ENCODE measurements at regions not wholly inside any gene's neighbourhood (a gene's known extent, or its start where the extent isn't known, plus 50 kb on each side); places are given as distances from the start of the nearest gene placed in this dataset.

GRCh38 chr1:183720028-183720427 is 66.9 kb upstream of the APOBEC4 start:
- TF ChIP-seq CTCF (IDR thresholded peaks at IDR 0.05; ENCODE audit: unreplicated experiment): no peak
- H3K4me1 Mint-ChIP-seq (ENCODE audit: low read depth, unreplicated experiment): peaks cover 13% of the 10 kb centered on the region
- no peaks in the 10 kb centered on the region for H3K27me3 Mint-ChIP-seq (ENCODE audit: unreplicated experiment)
- CTCF ChIA-PET: interaction anchor here (0.9 to 1.1 kb wide), 2 partner anchors 170 to 523 kb away, joined by 3 read pairs; no protein-coding TSS in a partner anchor
- no peak overlapping the region for H3K4me3 Mint-ChIP-seq (ENCODE audit: low read depth, unreplicated experiment)
- no TSS peak for BruUV-seq (replicated peaks)
- H3K36me3 Mint-ChIP-seq (ENCODE audit: insufficient read depth, unreplicated experiment): no peaks in the 10 kb centered on the region
- intact Hi-C loops (cut with micrococcal nuclease; ENCODE audit: unreplicated experiment): no loop called here
- no peaks in the 10 kb centered on the region for H3K9me3 Mint-ChIP-seq (ENCODE audit: low read depth, unreplicated experiment)
- no peak overlapping the region for H3K27ac Mint-ChIP-seq (ENCODE audit: unreplicated experiment)
- no peak for DNase-seq

GRCh38 chr1:183719289-183719688 is 66.2 kb upstream of the APOBEC4 start:
- H3K4me1 Mint-ChIP-seq (ENCODE audit: low read depth, unreplicated experiment): peaks cover 13% of the 10 kb centered on the region
- BruUV-seq (replicated peaks): no TSS peak
- H3K9me3 Mint-ChIP-seq (ENCODE audit: low read depth, unreplicated experiment): no peaks in the 10 kb centered on the region
- no peak for DNase-seq
- no peak for TF ChIP-seq CTCF (IDR thresholded peaks at IDR 0.05; ENCODE audit: unreplicated experiment)
- H3K36me3 Mint-ChIP-seq (ENCODE audit: insufficient read depth, unreplicated experiment): no peaks in the 10 kb centered on the region
- intact Hi-C loops (cut with micrococcal nuclease; ENCODE audit: unreplicated experiment): no loop called here
- CTCF ChIA-PET: interaction anchor here (0.6 to 1.1 kb wide), 2 partner anchors 99 to 171 kb away, joined by 3 read pairs; no protein-coding TSS in a partner anchor
- H3K27ac Mint-ChIP-seq (ENCODE audit: unreplicated experiment): no peak overlapping the region
- no peaks in the 10 kb centered on the region for H3K27me3 Mint-ChIP-seq (ENCODE audit: unreplicated experiment)
- no peak overlapping the region for H3K4me3 Mint-ChIP-seq (ENCODE audit: low read depth, unreplicated experiment)

- CTCF ChIA-PET: interaction anchor here (1.0 to 1.2 kb wide), 2 partner anchors 16 to 302 kb away, joined by 4 to 10 read pairs; no protein-coding TSS in a partner anchor
- peaks cover 13% of the 10 kb centered on the region for H3K4me1 Mint-ChIP-seq (ENCODE audit: low read depth, unreplicated experiment)
- DNase-seq: no peak
- no peaks in the 10 kb centered on the region for H3K27me3 Mint-ChIP-seq (ENCODE audit: unreplicated experiment)
- no TSS peak for BruUV-seq (replicated peaks)
- no peaks in the 10 kb centered on the region for H3K36me3 Mint-ChIP-seq (ENCODE audit: insufficient read depth, unreplicated experiment)
- TF ChIP-seq CTCF (IDR thresholded peaks at IDR 0.05; ENCODE audit: unreplicated experiment): no peak
- H3K4me3 Mint-ChIP-seq (ENCODE audit: low read depth, unreplicated experiment): no peak overlapping the region
- no peak overlapping the region for H3K27ac Mint-ChIP-seq (ENCODE audit: unreplicated experiment)
- intact Hi-C loops (cut with micrococcal nuclease; ENCODE audit: unreplicated experiment): no loop called here
- no peaks in the 10 kb centered on the region for H3K9me3 Mint-ChIP-seq (ENCODE audit: low read depth, unreplicated experiment)
Measured at GRCh38 chr1:183716286-183716685, 63.2 kb upstream of the APOBEC4 start.

GRCh38 chr1:183711741-183712361 is 58.7 kb upstream of the APOBEC4 start:
- Mint-ChIP-seq H3K4me3 (ENCODE audit: low read depth, unreplicated experiment) (no peak overlapping the region), H3K9me3 (ENCODE audit: low read depth, unreplicated experiment) (no peaks in the 10 kb centered on the region), H3K27me3 (ENCODE audit: unreplicated experiment) (no peaks in the 10 kb centered on the region), H3K4me1 (ENCODE audit: low read depth, unreplicated experiment) (peaks cover 12% of the 10 kb centered on the region), H3K36me3 (ENCODE audit: insufficient read depth, unreplicated experiment) (no peaks in the 10 kb centered on the region), H3K27ac (ENCODE audit: unreplicated experiment) (no peak overlapping the region)
- intact Hi-C loops (cut with micrococcal nuclease; ENCODE audit: unreplicated experiment): no loop called here
- DNase-seq: no peak
- CTCF ChIA-PET: interaction anchor here (0.7 to 1.0 kb wide), 2 partner anchors 16 to 18 kb away, joined by 3 to 4 read pairs; no protein-coding TSS in a partner anchor
- no TSS peak for BruUV-seq (replicated peaks)
- no peak for TF ChIP-seq CTCF (IDR thresholded peaks at IDR 0.05; ENCODE audit: unreplicated experiment)
